ENCODE measurements at regions not wholly inside any gene's neighbourhood (a gene's known extent, or its start where the extent isn't known, plus 50 kb on each side); places are given as distances from the start of the nearest gene placed in this dataset.
"Not testable (repeated sequence)": the region's sequence is repeated elsewhere in the genome, so short reads cannot be mapped to it uniquely, and the experiment has no call there.

GRCh38 chr7:115340828-115341227, 418.9 kb downstream of the MDFIC start:
- DNase-seq: no peak

- DNase-seq: no peak
Observed at GRCh38 chr7:115338016-115338415, 416.1 kb downstream of the MDFIC start.

- DNase-seq: no peak
Observed at GRCh38 chr7:115332691-115333090, 410.8 kb downstream of the MDFIC start.

- no peak for DNase-seq
Observed at GRCh38 chr7:115329006-115329405, 407.1 kb downstream of the MDFIC start.

GRCh38 chr7:115328018-115328417, 406.1 kb downstream of the MDFIC start:
- no peak for DNase-seq

GRCh38 chr7:115327326-115327725, 405.4 kb downstream of the MDFIC start:
- DNase-seq: no peak

GRCh38 chr7:115319541-115319940, 397.6 kb downstream of the MDFIC start:
- DNase-seq: peak; percentile 12

GRCh38 chr7:115310316-115310715, 388.4 kb downstream of the MDFIC start:
- DNase-seq: not testable (repeated sequence)

- DNase-seq: peak; percentile 47
Observed at GRCh38 chr7:115306586-115306985, 384.7 kb downstream of the MDFIC start.

GRCh38 chr7:115300231-115300870, 378.5 kb downstream of the MDFIC start:
- DNase-seq: no peak

GRCh38 chr7:115299397-115300037, 377.6 kb downstream of the MDFIC start:
- no peak for DNase-seq

- no peak for DNase-seq
Observed at GRCh38 chr7:115297656-115298055, 375.8 kb downstream of the MDFIC start.

- no peak for DNase-seq
Observed at GRCh38 chr7:115293628-115294240, 371.8 kb downstream of the MDFIC start.

GRCh38 chr7:115292381-115292780, 370.5 kb downstream of the MDFIC start:
- no peak for DNase-seq

- DNase-seq: no peak
Observed at GRCh38 chr7:115289971-115290370, 368.1 kb downstream of the MDFIC start.

- DNase-seq: no peak
Observed at GRCh38 chr7:115276791-115277190, 354.9 kb downstream of the MDFIC start.

GRCh38 chr7:115273855-115274254, 352.0 kb downstream of the MDFIC start:
- not testable (repeated sequence) for DNase-seq

GRCh38 chr7:115273139-115273772, 351.4 kb downstream of the MDFIC start:
- no peak for DNase-seq

- no peak for DNase-seq
Observed at GRCh38 chr7:115271332-115272235, 349.7 kb downstream of the MDFIC start.

GRCh38 chr7:115269486-115269885, 347.6 kb downstream of the MDFIC start:
- no peak for DNase-seq

- DNase-seq: peak; percentile 59
Observed at GRCh38 chr7:115267503-115267902, 345.6 kb downstream of the MDFIC start.

GRCh38 chr7:115260381-115260780, 338.5 kb downstream of the MDFIC start:
- no peak for DNase-seq

- no peak for DNase-seq
Observed at GRCh38 chr7:115252461-115252860, 330.6 kb downstream of the MDFIC start.

Measured in NCI-H1105 treated with DMSO at 0.1 percent for 48 hours (cell line).